MM.1S (cell line): ENCODE measurements at regions not wholly inside any gene's neighbourhood (a gene's known extent, or its start where the extent isn't known, plus 50 kb on each side); places are given as distances from the start of the nearest gene placed in this dataset.

Experiments
- DNase-seq: peaks from one replicate; pipeline ENCODE4 v3.0.0-alpha.2; 2015
- H2AFZ ChIP-seq: fragments of 300-600 bp; sonication (generic); 2 replicates; pipeline ENCODE4 v1.6.0; 2016; ENCODE audit warnings: antibody characterized with exemption, low read length
- H3F3A ChIP-seq: fragments of 300-600 bp; sonication (generic); 2 replicates; pipeline ENCODE4 v1.6.1; 2016; ENCODE audit warnings: mild to moderate bottlenecking, antibody characterized with exemption, low read length, moderate library complexity, mixed read lengths; ENCODE audit not compliant: insufficient read depth
- H3K27ac ChIP-seq: fragments of 300-600 bp; sonication (generic); 2 replicates; pipeline ENCODE4 v1.5.1; 2016; ENCODE audit warnings: mild to moderate bottlenecking, low read length
- H3K27me3 ChIP-seq: fragments of 300-600 bp; sonication (generic); replicated peaks from 2 replicates; pipeline ENCODE4 v1.6.0; 2016; ENCODE audit warnings: low read length; ENCODE audit not compliant: insufficient read depth
- H3K36me3 ChIP-seq: fragments of 300-600 bp; sonication (generic); replicated peaks from 2 replicates; pipeline ENCODE4 v1.6.1; 2016; ENCODE audit warnings: mild to moderate bottlenecking, low read length, mixed read lengths; ENCODE audit not compliant: insufficient read depth
- H3K4me1 ChIP-seq: fragments of 300-600 bp; sonication (generic); 2 replicates; pipeline ENCODE4 v1.6.1; 2016; ENCODE audit warnings: low read length, mixed read lengths
- H3K4me2 ChIP-seq: fragments of 300-600 bp; sonication (generic); 2 replicates; pipeline ENCODE4 v1.6.0; 2016; ENCODE audit warnings: low read depth, low read length
- H3K4me3 ChIP-seq: fragments of 300-600 bp; sonication (generic); 2 replicates; pipeline ENCODE4 v1.5.1; 2016; ENCODE audit warnings: low read length, mixed read lengths
- H3K79me2 ChIP-seq: fragments of 300-600 bp; sonication (generic); 2 replicates; pipeline ENCODE4 v1.6.1; 2016; ENCODE audit warnings: mixed run types, low read length, mixed read lengths
- H3K9ac ChIP-seq: fragments of 300-600 bp; sonication (generic); 2 replicates; pipeline ENCODE4 v1.6.1; 2016; ENCODE audit warnings: low read length, mixed read lengths
- H3K9me2 ChIP-seq: fragments of 300-600 bp; sonication (generic); replicated peaks from 2 replicates; pipeline ENCODE4 v1.6.1; 2016; ENCODE audit warnings: mild to moderate bottlenecking, low read length, mixed read lengths; ENCODE audit not compliant: insufficient read depth
- H3K9me3 ChIP-seq: fragments of 300-600 bp; sonication (generic); replicated peaks from 2 replicates; pipeline ENCODE4 v1.6.1; 2016; ENCODE audit warnings: mild to moderate bottlenecking, low read length, mixed read lengths; ENCODE audit not compliant: insufficient read depth
- H4K20me1 ChIP-seq: fragments of 300-600 bp; sonication (generic); 2 replicates; pipeline ENCODE4 v1.6.1; 2016; ENCODE audit warnings: mild to moderate bottlenecking, low read length, moderate library complexity, mixed read lengths; ENCODE audit not compliant: insufficient read depth
- CTCF ChIP-seq: fragments of 300-600 bp; sonication (generic); IDR thresholded peaks from 2 replicates; pipeline ENCODE4 v1.5.1; 2016; ENCODE audit warnings: antibody characterized with exemption, low read length, mixed read lengths
- EZH2 ChIP-seq: fragments of 300-600 bp; sonication (generic); optimal IDR thresholded peaks from 2 replicates; pipeline ENCODE3; 2017; ENCODE audit warnings: low read depth, mild to moderate bottlenecking, antibody characterized with exemption, low read length, mixed read lengths
- EZH2phosphoT487 ChIP-seq: fragments of 300-600 bp; sonication (generic); IDR thresholded peaks from 2 replicates; pipeline ENCODE4 v1.6.1; 2018; ENCODE audit warnings: antibody characterized with exemption, low read length

GRCh38 chr4:148883435-148883834, 441.2 kb upstream of the NR3C2 start:
- TF ChIP-seq EZH2, result no peak
- TF ChIP-seq EZH2phosphoT487, result no peak
- TF ChIP-seq CTCF, result no peak
- no peak overlapping the region for H2AFZ ChIP-seq
- no peak overlapping the region for H3K4me3 ChIP-seq
- no peaks in the 10 kb centered on the region for H3K4me1 ChIP-seq
- no peak overlapping the region for H3K9ac ChIP-seq
- no peaks in the 10 kb centered on the region for H4K20me1 ChIP-seq
- H3K9me2 ChIP-seq, result no peaks in the 10 kb centered on the region
- H3K79me2 ChIP-seq, result no peaks in the 10 kb centered on the region
- H3K27me3 ChIP-seq, result no peaks in the 10 kb centered on the region
- H3K9me3 ChIP-seq, result no peaks in the 10 kb centered on the region
- H3K36me3 ChIP-seq, result no peaks in the 10 kb centered on the region
- no peak for DNase-seq
- no peaks in the 10 kb centered on the region for H3F3A ChIP-seq
- H3K27ac ChIP-seq, result no peak overlapping the region
- H3K4me2 ChIP-seq, result no peak overlapping the region

GRCh38 chr4:148881860-148882643, 439.8 kb upstream of the NR3C2 start:
- Histone ChIP-seq H3K4me3 (no peak overlapping the region), H3K36me3 (no peaks in the 10 kb centered on the region), H3F3A (no peaks in the 10 kb centered on the region), H3K27me3 (no peaks in the 10 kb centered on the region), H3K4me1 (no peaks in the 10 kb centered on the region), H2AFZ (no peak overlapping the region), H3K9ac (no peak overlapping the region), H3K79me2 (no peaks in the 10 kb centered on the region), H3K9me2 (no peaks in the 10 kb centered on the region), H4K20me1 (no peaks in the 10 kb centered on the region), H3K4me2 (no peak overlapping the region), H3K27ac (no peak overlapping the region), H3K9me3 (no peaks in the 10 kb centered on the region)
- no peak for DNase-seq
- no peak for TF ChIP-seq CTCF
- TF ChIP-seq EZH2, result no peak
- no peak for TF ChIP-seq EZH2phosphoT487

DNA sequence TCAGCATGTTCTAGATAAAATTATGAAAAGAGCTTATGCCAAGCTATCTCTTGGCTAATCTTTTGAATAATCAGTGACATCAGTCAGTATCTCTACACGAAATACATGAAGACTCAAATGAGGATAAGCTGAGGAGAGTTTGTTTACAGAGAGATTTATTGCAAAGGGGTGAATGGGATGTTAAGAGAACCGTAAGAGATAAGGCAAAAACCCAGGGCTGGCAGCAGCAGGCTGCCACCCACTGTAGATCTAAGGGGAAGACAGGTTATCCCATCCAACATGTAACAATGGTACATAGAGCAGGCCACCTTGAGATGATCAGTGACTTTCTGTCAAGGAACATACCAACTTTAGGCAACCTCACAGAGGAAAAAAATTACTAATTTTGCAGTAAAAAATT, 432.1 kb upstream of the NR3C2 start:
- no peak overlapping the region for H3K4me2 ChIP-seq
- no peaks in the 10 kb centered on the region for H3K9me2 ChIP-seq
- H3K9ac ChIP-seq, result no peak overlapping the region
- no peaks in the 10 kb centered on the region for H3K27me3 ChIP-seq
- no peak overlapping the region for H3K4me3 ChIP-seq
- H4K20me1 ChIP-seq, result no peaks in the 10 kb centered on the region
- no peaks in the 10 kb centered on the region for H3K36me3 ChIP-seq
- no peaks in the 10 kb centered on the region for H3F3A ChIP-seq
- H3K27ac ChIP-seq, result no peak overlapping the region
- no peak for DNase-seq
- H2AFZ ChIP-seq, result no peak overlapping the region
- no peaks in the 10 kb centered on the region for H3K79me2 ChIP-seq
- TF ChIP-seq EZH2phosphoT487, result no peak
- TF ChIP-seq EZH2, result no peak
- TF ChIP-seq CTCF, result no peak
- H3K9me3 ChIP-seq, result no peaks in the 10 kb centered on the region
- no peaks in the 10 kb centered on the region for H3K4me1 ChIP-seq
